DND-41 (cell line): ENCODE measurements at regions not wholly inside any gene's neighbourhood (a gene's known extent, or its start where the extent isn't known, plus 50 kb on each side); places are given as distances from the start of the nearest gene placed in this dataset.

Experiments used
- CTCF ChIP-seq: IDR thresholded peaks from 2 replicates; pipeline ENCODE4 v1.5.1; 2012; ENCODE audit warnings: borderline replicate concordance, low read length, moderate library complexity, mild to moderate bottlenecking; ENCODE audit not compliant: poor library complexity, severe bottlenecking; ENCODE audit errors: extremely low read depth
- EZH2 ChIP-seq: IDR thresholded peaks from 3 replicates; pipeline ENCODE4 v1.6.1; 2012; ENCODE audit warnings: borderline replicate concordance, low read depth, mild to moderate bottlenecking, moderate library complexity, low read length, inconsistent platforms; ENCODE audit not compliant: severe bottlenecking

- TF ChIP-seq CTCF, result no peak
- TF ChIP-seq EZH2, result no peak
These were observed 652.6 kb downstream of the TNS3 start for GRCh38 chr7:46929359-46929758.
